GM18870 (cell line): ENCODE measurements at regions not wholly inside any gene's neighbourhood (a gene's known extent, or its start where the extent isn't known, plus 50 kb on each side); places are given as distances from the start of the nearest gene placed in this dataset.
"Not testable (repeated sequence)": the region's sequence is repeated elsewhere in the genome, so short reads cannot be mapped to it uniquely, and the experiment has no call there.

ENCODE experiments used
- ATAC-seq: cut with Tn5 transposase; IDR thresholded peaks from one replicate; pipeline ENCODE4 v1.9.1; 2021; ENCODE audit warnings: moderate library complexity; ENCODE audit not compliant: unreplicated experiment

- no peak for ATAC-seq
Measured at GRCh38 chr10:23945845-23946244, 263.1 kb upstream of the KIAA1217 start.

- no peak for ATAC-seq
Measured at GRCh38 chr10:23951841-23952240, 257.1 kb upstream of the KIAA1217 start.

GRCh38 chr10:23955456-23956225 lies 253.3 kb upstream of the KIAA1217 start:
- no peak for ATAC-seq

- ATAC-seq = no peak
Measured at GRCh38 chr10:23965123-23965522, 243.8 kb upstream of the KIAA1217 start.

- ATAC-seq = no peak
Measured at GRCh38 chr10:23965880-23966279, 243.1 kb upstream of the KIAA1217 start.

- ATAC-seq = no peak
Measured at GRCh38 chr10:23966504-23967051, 242.4 kb upstream of the KIAA1217 start.

GRCh38 chr10:23968301-23968700 lies 240.6 kb upstream of the KIAA1217 start:
- no peak for ATAC-seq

- ATAC-seq = no peak
Measured at GRCh38 chr10:23974746-23975272, 234.1 kb upstream of the KIAA1217 start.

GRCh38 chr10:23975431-23975830 lies 233.5 kb upstream of the KIAA1217 start:
- no peak for ATAC-seq

- no peak for ATAC-seq
Measured at GRCh38 chr10:23976275-23976674, 232.7 kb upstream of the KIAA1217 start.

- ATAC-seq = no peak
Measured at GRCh38 chr10:23978317-23978716, 230.6 kb upstream of the KIAA1217 start.

- no peak for ATAC-seq
Measured at GRCh38 chr10:23980094-23980493, 228.8 kb upstream of the KIAA1217 start.

GRCh38 chr10:23981520-23982309 lies 227.2 kb upstream of the KIAA1217 start:
- ATAC-seq = no peak

GRCh38 chr10:23984405-23984804 lies 224.5 kb upstream of the KIAA1217 start:
- not testable (repeated sequence) for ATAC-seq

- ATAC-seq = no peak
Measured at GRCh38 chr10:23988006-23988405, 220.9 kb upstream of the KIAA1217 start.

GRCh38 chr10:23994459-23995046 lies 214.4 kb upstream of the KIAA1217 start:
- ATAC-seq = peak; percentile 68

GRCh38 chr10:23999445-23999844 lies 209.5 kb upstream of the KIAA1217 start:
- ATAC-seq = no peak

GRCh38 chr10:24000271-24000813 lies 208.6 kb upstream of the KIAA1217 start:
- ATAC-seq = no peak

GRCh38 chr10:24006741-24007140 lies 202.2 kb upstream of the KIAA1217 start:
- ATAC-seq = no peak

GRCh38 chr10:24007359-24007758 lies 201.6 kb upstream of the KIAA1217 start:
- no peak for ATAC-seq
